Mucosa of descending colon (tissue), 3 donors: ENCODE measurements at regions not wholly inside any gene's neighbourhood (a gene's known extent, or its start where the extent isn't known, plus 50 kb on each side); places are given as distances from the start of the nearest gene placed in this dataset.

Experiments
- ATAC-seq: fragments of 200-7000 bp; cut with Tn5 transposase; one replicate; pipeline ENCODE4 v1.9.1; 2020; ENCODE audit warnings: mild to moderate bottlenecking, moderate library complexity
- DNase-seq, 3 donors: peaks; one replicate each; pipeline ENCODE4 v3.0.0-alpha.2; 2020
- H3K36me3 ChIP-seq: fragments of 200-600 bp; one replicate; pipeline ENCODE4 v1.8.0; 2021; ENCODE audit warnings: low read depth, mild to moderate bottlenecking
- H3K4me1 ChIP-seq: fragments of 200-600 bp; one replicate; pipeline ENCODE4 v1.8.0; 2021; ENCODE audit warnings: low read depth, mild to moderate bottlenecking
- H3K4me3 ChIP-seq: fragments of 200-600 bp; one replicate; pipeline ENCODE4 v1.8.0; 2021; ENCODE audit warnings: mild to moderate bottlenecking
- H3K9me3 ChIP-seq: fragments of 200-600 bp; one replicate; pipeline ENCODE4 v1.8.0; 2021; ENCODE audit warnings: mild to moderate bottlenecking
- intact Hi-C, 2 donors: fragments of 100-400 bp; cut with DNase I in 1 of 2; cut with micrococcal nuclease in 1 of 2; formaldehyde crosslinking; loops; one replicate each; pipeline versions ENCODE4 v1.11.0 to v1.11.1; 2022; cut with DNase I, micrococcal nuclease
- TF ChIP-seq, protein P1 (sequence below): fragments of 200-600 bp; IDR thresholded peaks from one replicate; pipeline ENCODE4 v1.8.0; 2022; ENCODE audit warnings: antibody characterized with exemption, mild to moderate bottlenecking
- donor health status: DM: no; HTN: no; CAD: no; lungs with moderate emphysema.
- donor health status: DM: no; HTN: no; CAD: no.
- donor health status: DM: no; HTN: yes; CAD: no.

DNA sequence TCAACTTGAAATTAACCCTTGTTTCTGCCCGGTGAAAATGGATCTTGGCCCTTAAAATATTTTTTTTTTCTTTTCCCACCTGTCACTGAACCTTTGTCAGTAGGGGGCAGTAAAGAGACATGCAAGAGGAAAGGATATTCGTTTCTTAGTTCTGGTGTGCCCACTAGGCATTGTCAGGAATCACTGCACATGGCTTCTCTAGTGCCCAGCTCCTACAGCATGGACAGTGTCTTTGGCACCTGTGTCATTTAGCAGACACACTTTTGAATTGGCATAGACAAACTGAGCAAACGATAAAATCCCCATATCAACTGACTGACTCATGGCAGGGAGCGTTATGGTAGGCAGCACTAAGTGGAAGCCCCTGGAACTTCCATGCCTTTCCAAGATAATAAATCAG is 1048.1 kb downstream of the BRINP3 start:
- H3K9me3 ChIP-seq = no peaks in the 10 kb centered on the region
- TF ChIP-seq, protein P1, sequence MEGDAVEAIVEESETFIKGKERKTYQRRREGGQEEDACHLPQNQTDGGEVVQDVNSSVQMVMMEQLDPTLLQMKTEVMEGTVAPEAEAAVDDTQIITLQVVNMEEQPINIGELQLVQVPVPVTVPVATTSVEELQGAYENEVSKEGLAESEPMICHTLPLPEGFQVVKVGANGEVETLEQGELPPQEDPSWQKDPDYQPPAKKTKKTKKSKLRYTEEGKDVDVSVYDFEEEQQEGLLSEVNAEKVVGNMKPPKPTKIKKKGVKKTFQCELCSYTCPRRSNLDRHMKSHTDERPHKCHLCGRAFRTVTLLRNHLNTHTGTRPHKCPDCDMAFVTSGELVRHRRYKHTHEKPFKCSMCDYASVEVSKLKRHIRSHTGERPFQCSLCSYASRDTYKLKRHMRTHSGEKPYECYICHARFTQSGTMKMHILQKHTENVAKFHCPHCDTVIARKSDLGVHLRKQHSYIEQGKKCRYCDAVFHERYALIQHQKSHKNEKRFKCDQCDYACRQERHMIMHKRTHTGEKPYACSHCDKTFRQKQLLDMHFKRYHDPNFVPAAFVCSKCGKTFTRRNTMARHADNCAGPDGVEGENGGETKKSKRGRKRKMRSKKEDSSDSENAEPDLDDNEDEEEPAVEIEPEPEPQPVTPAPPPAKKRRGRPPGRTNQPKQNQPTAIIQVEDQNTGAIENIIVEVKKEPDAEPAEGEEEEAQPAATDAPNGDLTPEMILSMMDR = no peak
- intact Hi-C loops = no loop called here
- H3K36me3 ChIP-seq = no peaks in the 10 kb centered on the region
- DNase-seq (no peak), ATAC-seq (peak; percentile 34)
- no peaks in the 10 kb centered on the region for H3K4me1 ChIP-seq
- H3K4me3 ChIP-seq = no peak overlapping the region

DNA sequence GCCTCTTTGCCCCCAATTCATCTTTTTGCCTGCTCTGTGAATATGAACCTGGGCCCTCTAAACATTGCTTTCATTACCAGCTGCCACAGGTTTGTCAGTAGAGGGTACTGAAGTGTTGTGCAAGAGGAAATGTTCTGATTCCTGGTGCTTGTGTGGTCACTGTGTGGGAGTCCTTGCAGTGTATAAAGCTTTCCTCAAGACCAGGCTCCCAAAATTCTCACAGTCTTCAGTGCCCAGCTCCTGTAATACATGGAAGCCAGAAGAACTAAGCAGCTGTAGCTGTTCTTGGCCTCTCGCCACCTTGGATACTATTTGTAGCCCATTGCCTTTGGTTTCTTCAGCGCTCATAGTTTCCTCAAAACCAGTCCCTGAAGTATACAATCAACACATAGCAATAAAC is 1046.2 kb downstream of the BRINP3 start:
- ATAC-seq = no peak
- H3K4me1 ChIP-seq = no peaks in the 10 kb centered on the region
- DNase-seq = no peak
- intact Hi-C loops = no loop called here
- no peaks in the 10 kb centered on the region for H3K9me3 ChIP-seq
- no peak overlapping the region for H3K4me3 ChIP-seq
- TF ChIP-seq, protein P1 = no peak
- no peaks in the 10 kb centered on the region for H3K36me3 ChIP-seq

DNA sequence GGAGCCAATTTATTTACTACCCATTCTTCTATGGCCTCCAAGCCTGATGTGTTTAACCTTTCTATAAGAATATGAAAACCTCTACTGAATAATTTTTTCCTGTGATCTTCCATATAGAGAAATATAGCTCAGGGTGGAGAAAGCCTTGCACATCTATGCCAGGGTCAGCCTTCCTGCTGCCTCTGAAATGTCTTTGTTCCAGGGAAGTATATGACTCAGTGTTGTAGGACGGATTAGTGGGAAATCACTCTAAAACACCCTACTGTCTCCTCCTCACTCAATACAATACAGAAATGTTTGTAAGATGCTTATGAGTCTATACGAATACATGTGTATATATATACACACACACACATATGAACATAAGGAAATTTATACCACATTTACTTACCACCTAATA is 1044.9 kb downstream of the BRINP3 start:
- DNase-seq = no peak
- Histone ChIP-seq H3K4me3 (no peak overlapping the region), H3K36me3 (no peaks in the 10 kb centered on the region), H3K4me1 (no peaks in the 10 kb centered on the region), H3K9me3 (no peaks in the 10 kb centered on the region)
- intact Hi-C loops = no loop called here
- TF ChIP-seq, protein P1 = no peak
- no peak for ATAC-seq

DNA sequence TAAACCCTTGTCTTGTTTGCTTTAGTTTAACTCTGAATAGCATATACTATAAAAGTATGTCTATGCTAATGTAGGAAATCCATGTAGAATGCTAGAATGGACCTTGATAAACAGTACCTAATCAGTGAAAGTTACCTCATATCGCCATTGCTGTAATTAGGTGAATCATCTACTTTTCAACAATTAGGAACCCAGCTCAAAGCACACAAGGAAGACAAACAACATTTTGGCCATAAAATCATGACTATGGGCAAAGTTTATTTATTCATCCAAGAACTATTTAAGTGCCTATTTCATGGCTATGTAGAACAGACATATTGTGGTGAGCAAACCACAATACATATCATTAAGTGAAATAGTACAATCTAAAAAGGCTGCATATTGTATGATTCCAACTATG is 1043.2 kb downstream of the BRINP3 start:
- no peaks in the 10 kb centered on the region for H3K36me3 ChIP-seq
- TF ChIP-seq, protein P1 = no peak
- ATAC-seq = peak; percentile 55
- DNase-seq = no peak
- no peaks in the 10 kb centered on the region for H3K4me1 ChIP-seq
- no peaks in the 10 kb centered on the region for H3K9me3 ChIP-seq
- H3K4me3 ChIP-seq = no peak overlapping the region
- intact Hi-C loops = no loop called here

DNA sequence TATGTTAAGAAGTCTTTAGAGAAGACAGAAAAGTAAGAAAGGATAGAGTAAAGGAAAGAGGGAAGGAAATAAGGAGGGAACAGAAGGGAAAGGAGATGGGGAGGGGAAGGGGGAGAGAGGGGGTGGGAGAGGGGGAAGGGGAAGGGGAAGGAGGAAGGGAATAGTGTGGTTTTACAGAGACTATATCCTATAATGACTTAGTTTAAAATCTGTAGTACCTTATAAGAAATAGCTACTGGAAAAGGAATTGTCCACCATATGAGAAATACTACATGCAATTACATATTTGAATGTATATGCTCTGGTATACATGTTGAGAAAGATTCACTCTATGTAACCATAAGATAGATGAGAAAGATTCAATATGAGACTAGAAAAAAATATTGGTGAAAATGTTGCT is 1042.3 kb downstream of the BRINP3 start:
- no peak for ATAC-seq
- TF ChIP-seq, protein P1 = no peak
- H3K4me3 ChIP-seq = no peak overlapping the region

DNA sequence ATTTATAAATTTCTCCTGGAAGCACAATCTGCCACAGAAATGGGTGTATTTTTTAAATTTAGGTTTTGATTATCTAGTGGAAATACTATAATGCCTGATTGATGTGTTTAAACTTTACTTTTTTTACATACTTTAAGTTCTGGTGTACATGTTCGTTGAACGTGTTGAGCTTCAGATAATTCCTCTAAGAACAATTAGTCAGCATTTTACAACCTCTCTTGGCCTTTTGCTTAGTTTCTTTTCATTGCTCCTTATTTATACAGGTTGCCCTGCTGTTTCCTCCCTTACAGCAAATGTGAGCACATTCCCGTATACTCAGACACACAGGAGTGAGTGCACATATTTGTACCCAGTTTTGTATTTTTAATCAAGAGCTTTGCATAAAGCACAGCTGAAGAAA is 1038.9 kb downstream of the BRINP3 start:
- intact Hi-C loops = no loop called here
- no peaks in the 10 kb centered on the region for H3K9me3 ChIP-seq
- DNase-seq (no peak), ATAC-seq (no peak)
- no peaks in the 10 kb centered on the region for H3K36me3 ChIP-seq
- no peak overlapping the region for H3K4me3 ChIP-seq
- no peaks in the 10 kb centered on the region for H3K4me1 ChIP-seq
- TF ChIP-seq, protein P1 = no peak

More for the DNA sequence above, 1042.3 kb downstream of the BRINP3 start:
- no peak for DNase-seq
- intact Hi-C loops = no loop called here
- no peaks in the 10 kb centered on the region for H3K9me3 ChIP-seq
- H3K36me3 ChIP-seq = no peaks in the 10 kb centered on the region
- H3K4me1 ChIP-seq = no peaks in the 10 kb centered on the region
